ENCODE measurements at regions not wholly inside any gene's neighbourhood (a gene's known extent, or its start where the extent isn't known, plus 50 kb on each side); places are given as distances from the start of the nearest gene placed in this dataset.
"Not testable (repeated sequence)": the region's sequence is repeated elsewhere in the genome, so short reads cannot be mapped to it uniquely, and the experiment has no call there.

GRCh38 chr14:103186909-103187586, 63.8 kb downstream of the TNFAIP2 start:
- DNase-seq (ENCODE audit: low read depth in 2 of 2), result no peak

- DNase-seq (ENCODE audit: low read depth in 2 of 2), result no peak
These were observed 64.7 kb downstream of the TNFAIP2 start for GRCh38 chr14:103187911-103188310.

DNA sequence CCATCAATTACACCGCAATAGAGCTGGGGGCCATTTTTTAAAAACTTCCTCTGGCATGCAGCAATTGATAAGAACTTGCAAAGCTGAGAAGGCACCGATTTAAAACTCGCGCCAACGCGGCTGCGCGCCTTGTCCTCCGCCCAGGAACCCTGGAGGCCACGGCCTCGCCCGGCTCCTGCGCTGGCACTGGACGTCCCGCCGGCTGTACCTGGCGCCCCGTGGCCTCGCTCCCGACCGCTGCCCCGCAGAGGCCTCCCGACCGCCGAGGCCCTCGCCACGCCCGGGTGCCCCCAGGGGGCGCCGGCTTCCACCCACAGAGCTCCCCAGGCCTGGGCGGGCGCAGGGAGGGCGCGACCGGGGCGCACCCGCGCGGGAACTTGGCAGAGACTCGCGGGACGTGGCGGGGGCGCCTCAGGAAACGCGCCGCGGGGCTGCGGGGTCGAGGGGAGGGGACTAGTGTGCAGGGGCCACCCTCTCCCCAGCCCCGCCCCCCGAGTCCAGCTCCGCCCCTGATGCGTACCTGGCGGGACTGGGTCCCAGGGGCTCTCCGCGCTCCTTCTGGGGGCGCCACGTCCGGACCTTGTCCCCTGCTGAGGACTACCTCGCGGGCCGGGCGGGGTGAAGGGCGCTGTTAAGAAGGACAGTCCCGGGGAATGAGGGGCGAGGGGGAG, 65.7 kb downstream of the TNFAIP2 start:
- peak in 1 of 2 donors; percentile 34 for DNase-seq (ENCODE audit: low read depth in 2 of 2)

DNA sequence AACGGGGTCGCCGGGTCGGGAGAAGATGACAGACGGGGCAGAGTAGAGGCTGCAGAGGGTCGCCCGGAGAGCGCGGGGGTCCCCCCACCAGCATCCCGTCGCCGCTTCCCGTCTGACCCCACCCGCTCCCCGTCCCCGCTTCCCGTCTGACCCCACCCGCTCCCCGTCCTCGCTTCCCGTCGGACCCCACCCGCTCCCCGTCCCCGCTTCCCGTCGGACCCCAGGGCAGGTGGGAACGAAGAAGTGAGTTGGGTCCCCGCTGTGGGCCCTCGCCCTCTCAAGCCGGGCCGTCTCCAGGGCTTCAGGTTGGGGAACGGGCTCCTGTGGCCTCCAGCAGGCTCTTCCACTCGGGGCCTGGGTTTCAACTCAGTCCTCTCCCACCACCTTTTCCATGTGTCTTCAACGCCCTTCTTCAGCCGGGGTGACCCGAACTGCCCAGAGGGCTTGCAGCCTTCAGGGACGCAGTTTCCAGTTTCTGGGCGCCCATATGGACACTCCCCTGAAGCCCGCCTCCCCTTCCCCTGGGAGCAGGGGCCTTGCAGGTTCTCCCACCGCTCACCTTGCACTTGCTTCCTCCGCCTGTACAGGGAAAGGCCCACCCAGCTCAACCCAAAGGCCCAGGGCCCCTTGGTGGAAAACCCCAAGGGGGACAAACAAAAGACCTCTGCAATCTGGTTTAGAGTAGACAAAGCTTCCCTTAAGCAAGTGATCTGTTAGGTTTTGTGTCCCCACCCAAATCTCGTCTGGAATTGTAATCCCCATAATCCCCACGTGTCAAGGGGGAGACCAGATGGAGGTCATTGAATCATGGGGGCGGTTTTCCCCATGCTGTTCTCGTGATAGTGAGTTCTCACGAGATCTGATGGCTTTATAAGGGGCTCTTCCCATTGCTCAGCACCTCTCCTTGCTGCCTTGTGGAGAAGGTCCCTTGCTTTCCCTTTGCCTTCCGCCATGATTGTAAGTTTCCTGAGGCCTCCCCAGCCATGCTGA, 66.5 kb downstream of the TNFAIP2 start:
- DNase-seq (ENCODE audit: low read depth in 2 of 2), result no peak

- DNase-seq (ENCODE audit: low read depth in 2 of 2), result no peak
These were observed 67.5 kb downstream of the TNFAIP2 start for GRCh38 chr14:103190741-103191140.

- DNase-seq (ENCODE audit: low read depth in 2 of 2), result no peak
These were observed 68.6 kb downstream of the TNFAIP2 start for GRCh38 chr14:103191844-103192243.

GRCh38 chr14:103192246-103192840, 69.1 kb downstream of the TNFAIP2 start:
- no peak for DNase-seq (ENCODE audit: low read depth in 2 of 2)

- DNase-seq (ENCODE audit: low read depth in 2 of 2), result not testable (repeated sequence)
These were observed 69.6 kb downstream of the TNFAIP2 start for GRCh38 chr14:103192861-103193260.

- not testable (repeated sequence) for DNase-seq (ENCODE audit: low read depth in 2 of 2)
These were observed 70.2 kb downstream of the TNFAIP2 start for GRCh38 chr14:103193491-103193890.

DNA sequence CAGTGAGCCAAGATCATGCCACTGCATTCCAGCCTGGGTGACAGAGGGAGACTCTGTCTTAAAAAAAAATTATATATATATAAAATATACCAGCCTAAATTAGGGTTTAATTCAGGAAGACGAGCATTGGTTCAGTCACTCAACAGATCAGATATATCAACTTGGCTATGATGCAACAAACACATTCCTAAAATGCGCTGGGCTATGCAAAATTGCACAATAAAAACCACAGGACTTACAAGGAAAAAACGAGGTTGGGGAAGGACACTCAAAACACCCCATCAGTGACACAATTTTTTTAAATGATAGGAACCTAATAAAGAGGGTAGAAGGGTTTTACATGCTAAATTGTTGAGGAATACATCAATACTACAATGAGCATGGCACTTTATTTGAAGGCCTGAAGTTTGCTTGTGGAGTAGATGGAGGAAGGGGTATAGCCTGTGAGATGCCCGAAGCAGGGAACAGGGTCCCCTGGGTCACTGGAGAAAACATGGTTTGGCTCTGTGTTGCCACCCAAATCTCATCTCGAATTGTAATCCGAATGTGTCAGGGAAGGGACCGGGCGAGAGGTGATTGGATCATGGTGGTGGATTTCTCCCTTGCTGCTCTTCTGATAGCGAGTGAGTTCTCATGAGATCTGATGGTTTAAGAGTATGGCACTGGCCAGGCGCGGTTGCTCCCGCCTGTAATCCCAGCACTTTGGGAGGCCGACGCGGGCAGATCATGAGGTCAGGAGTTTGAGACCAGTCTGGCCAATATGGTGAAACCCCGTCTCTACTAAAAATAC, 71.2 kb downstream of the TNFAIP2 start:
- no peak for DNase-seq (ENCODE audit: low read depth in 2 of 2)

DNA sequence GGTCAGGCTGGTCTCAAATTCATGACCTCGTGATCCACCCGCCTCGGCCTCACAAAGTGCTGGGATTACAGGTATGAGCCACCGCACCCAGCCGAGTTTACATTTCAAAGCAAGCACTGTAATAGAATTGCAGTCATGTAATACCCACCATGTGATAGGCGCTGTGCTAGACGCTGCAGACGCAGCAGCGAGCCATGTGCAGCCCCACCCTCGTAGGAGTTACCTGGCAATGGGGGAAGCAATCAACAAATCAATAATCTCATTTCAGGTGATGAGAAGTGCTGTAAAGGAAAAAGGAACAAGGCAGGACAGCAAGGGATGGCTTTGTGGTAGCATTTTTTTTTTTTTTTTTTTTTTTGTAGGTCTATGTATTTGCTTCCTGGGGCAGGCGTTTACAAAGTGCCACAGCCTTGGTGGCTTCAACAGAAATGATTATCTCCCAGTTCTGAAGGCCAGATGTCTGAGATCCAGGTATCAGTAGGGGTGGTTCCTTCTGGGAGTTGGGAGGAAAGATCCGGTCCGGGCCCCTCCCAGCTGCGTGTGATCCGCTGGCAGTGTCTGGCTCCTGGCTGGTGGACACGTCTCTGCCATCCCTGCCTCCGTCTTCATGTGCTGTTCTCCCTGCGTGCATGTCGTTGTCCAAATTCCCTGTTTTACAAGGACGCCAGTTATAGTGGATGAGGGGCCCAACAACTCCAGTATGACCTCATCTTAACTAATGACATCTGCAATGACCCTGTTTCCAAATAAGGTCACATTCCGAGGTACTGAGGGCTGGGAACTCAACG, 72.8 kb downstream of the TNFAIP2 start:
- no peak for DNase-seq (ENCODE audit: low read depth in 2 of 2)

- no peak for DNase-seq (ENCODE audit: low read depth in 2 of 2)
These were observed 73.5 kb downstream of the TNFAIP2 start for GRCh38 chr14:103196716-103197115.

DNA sequence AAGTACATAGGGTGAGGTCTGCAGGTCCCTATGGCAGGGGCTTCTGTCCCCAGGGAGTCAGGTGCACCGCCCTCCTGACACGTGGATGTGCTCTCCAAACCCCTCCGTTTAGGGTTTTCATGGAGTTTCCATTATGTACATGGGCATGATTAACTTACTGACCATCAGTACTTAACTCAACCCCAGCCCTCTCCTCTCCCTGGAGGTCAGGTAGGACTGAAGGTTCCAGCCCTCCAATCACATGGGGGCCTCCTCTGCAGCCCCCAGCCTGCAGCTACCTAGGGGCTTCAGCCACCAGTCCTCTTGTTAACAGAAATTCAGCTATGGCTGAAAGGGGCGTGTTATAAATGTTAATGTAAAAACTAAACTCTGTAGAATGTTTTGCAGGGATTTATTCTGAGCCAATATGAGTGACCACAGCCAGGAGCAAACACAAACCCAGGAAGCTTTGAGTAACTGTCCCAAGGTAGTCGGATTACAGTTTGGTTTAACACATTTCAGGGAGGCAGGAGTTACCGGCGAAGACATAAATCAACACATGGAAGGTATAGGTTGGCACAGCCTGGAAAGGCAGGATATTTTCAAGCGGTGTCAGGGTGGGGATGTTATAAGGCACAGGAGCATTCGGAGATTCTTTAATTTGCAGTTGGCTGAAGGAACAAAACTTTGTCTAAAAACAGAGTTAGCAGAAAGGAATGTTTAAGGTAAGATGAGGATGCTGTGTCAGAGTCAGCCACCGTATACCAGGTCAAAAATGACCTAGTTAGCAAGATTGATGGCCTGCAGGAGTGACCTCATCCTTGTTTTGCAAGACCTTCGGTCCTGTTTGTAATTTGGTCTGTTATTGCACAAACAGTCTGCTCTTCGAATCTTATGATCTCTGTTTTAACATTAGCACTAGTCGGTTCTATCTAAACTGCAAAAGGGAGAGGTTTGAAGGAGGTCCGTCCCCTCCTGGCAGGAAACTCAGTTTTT, 75.2 kb downstream of the TNFAIP2 start:
- DNase-seq (ENCODE audit: low read depth in 2 of 2), result no peak

DNA sequence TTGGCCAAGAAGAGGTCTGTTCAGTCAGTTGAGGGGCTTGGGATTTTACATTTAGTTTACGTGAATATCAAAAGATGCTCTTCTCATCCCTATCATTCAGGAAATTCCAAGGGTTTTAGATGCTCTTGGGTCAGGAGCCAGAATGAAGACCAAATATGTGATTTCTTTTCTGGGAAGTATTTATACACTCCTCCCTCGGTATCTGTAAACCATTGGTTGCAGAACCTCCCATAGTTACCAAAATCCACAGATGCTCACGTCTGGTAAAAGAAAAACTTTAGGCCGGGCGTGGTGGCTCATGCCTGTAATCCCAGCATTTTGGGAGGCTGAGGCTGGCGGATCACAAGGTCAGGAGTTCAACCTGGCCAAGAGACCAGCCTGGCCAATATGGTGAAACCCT, 75.9 kb downstream of the TNFAIP2 start:
- no peak for DNase-seq (ENCODE audit: low read depth in 2 of 2)

- DNase-seq (ENCODE audit: low read depth in 2 of 2), result no peak
These were observed 78.5 kb downstream of the TNFAIP2 start for GRCh38 chr14:103201801-103202200.

- DNase-seq (ENCODE audit: low read depth in 2 of 2), result peak in 1 of 2 donors; percentile 16
These were observed 81.7 kb downstream of the TNFAIP2 start for GRCh38 chr14:103204852-103205540.

DNA sequence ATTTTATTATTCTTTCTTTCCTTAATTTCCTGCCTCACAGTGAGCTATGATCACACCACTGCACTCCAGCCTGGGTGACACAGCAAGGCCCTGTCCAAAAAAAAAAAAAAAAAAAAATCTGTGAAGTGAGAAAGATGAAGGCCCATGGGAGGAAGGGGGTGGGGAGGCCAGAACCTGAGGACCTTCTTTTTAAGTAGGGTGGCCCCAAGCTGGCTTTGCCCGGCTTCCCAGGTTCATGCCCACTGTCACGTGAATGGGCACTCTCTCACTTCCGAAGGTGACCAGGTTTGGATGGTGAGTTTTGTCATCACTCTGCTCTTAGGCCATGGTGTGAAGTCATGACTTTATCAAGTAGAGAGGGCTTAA, 82.3 kb downstream of the TNFAIP2 start:
- no peak for DNase-seq (ENCODE audit: low read depth in 2 of 2)

DNA sequence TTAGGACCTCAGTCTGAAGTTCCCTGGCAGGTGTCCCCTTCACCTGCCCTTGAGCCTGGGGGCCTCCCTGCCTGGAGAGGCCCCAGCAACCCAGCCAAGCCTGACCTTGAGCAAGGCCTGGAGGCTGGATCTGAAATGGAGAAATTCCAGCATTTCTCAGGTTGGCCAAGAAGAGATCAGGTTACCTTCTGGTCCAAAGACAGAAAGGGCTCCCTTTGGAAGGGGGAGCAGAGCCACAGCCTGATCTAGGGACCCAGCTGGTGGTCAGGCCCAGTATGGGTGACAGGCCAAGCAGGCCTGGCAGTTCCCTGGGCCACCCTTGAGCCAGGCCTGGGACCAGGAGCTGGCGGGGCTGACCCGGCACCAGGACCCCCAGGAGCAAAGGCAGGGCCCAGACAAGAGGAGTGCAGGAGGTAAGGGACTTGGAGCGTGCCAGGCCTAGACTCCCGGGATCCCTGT, 82.8 kb downstream of the TNFAIP2 start:
- DNase-seq (ENCODE audit: low read depth in 2 of 2), result no peak
